ENCODE measurements at regions not wholly inside any gene's neighbourhood (a gene's known extent, or its start where the extent isn't known, plus 50 kb on each side); places are given as distances from the start of the nearest gene placed in this dataset.

DNA sequence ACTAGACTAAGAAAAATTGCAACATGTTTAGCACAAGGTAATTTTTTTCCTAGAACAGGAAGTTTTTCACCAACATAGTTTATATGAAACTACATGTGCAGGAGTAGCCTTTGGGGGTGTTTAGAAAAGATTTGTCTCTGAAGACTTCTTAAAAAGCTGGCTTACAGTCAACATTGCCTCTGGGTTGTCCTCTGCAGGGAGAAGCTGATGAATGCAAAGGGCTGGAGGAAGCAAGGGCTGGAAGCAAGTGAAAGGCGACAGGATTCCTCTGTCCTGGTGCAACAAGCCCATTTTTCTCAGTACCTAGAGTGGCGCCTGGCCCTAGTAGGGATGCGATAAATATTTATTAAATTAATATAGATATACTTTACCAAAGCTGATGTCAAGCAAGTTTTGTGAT, 180.3 kb upstream of the LCORL start:
- no TSS peak for BruUV-seq (replicated peaks)
- TF ChIP-seq GATA2 (IDR thresholded peaks at IDR 0.05; ENCODE audit: insufficient read depth, insufficient read length, low read depth, low read length) = no peak
- no peak for TF ChIP-seq JUN (IDR thresholded peaks at IDR 0.05; ENCODE audit: borderline replicate concordance, insufficient read depth, insufficient read length, low read depth)
- TF ChIP-seq EZH2 (IDR thresholded peaks at IDR 0.05; ENCODE audit: borderline replicate concordance, low read depth, low read length, severe bottlenecking) = no peak
- no peak for TF ChIP-seq MYC (IDR thresholded peaks at IDR 0.05; ENCODE audit: low read depth, low read length)
- intact Hi-C loops (cut with micrococcal nuclease) = no loop called here

DNA sequence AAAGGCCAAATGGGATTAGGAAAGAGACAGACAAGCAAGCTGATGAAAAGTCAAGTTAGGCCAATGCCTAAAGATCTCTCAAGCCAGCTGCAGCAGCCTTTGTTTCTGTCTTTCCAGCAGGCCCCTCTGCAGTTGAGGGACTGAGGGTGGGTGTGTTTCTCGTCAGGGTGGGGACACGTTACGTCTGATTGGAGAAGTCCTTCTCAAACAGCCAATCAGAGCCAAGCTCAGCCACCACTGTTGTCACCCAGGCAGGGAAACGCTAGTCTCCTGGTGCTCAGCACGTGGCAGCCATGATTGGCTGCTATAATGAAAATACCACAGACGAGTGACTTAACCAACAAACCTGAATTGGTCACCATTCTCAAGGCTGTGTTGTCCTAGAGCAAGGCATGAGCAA, 177.1 kb upstream of the LCORL start:
- Histone ChIP-seq H3K4me3 (replicated peaks in 1 of 3; ENCODE audit: insufficient read depth in 1 of 3, low read depth in 1 of 3, low read length in 3 of 3) (no peak overlapping the region), H3K27me3 (ENCODE audit: control insufficient read depth in 2 of 2, insufficient read depth in 2 of 2, low read length in 2 of 2) (no peaks in the 10 kb centered on the region), H3K9me1 (replicated peaks; ENCODE audit: control insufficient read depth, extremely low read depth, insufficient read depth, low read length) (no peaks in the 10 kb centered on the region), H3K9me3 (replicated peaks; ENCODE audit: control insufficient read depth, insufficient read depth, low read length) (no peaks in the 10 kb centered on the region), H4K20me1 (replicated peaks; ENCODE audit: control insufficient read depth, extremely low read depth, insufficient read depth, low read length) (no peaks in the 10 kb centered on the region), H3K36me3 (ENCODE audit: control insufficient read depth in 2 of 2, extremely low read depth in 1 of 2, insufficient read depth in 2 of 2, low read length in 2 of 2) (no peaks in the 10 kb centered on the region), H3K27ac (ENCODE audit: insufficient read depth, low read depth, low read length) (no peak overlapping the region), H2AFZ (ENCODE audit: low read depth, low read length) (no peak overlapping the region), H3K9ac (replicated peaks; ENCODE audit: extremely low read depth, insufficient read depth, low read length) (no peak overlapping the region), H3K79me2 (ENCODE audit: control insufficient read depth, insufficient read depth, low read length) (no peaks in the 10 kb centered on the region), H3K4me1 (ENCODE audit: control insufficient read depth, extremely low read depth, insufficient read depth, low read length) (no peaks in the 10 kb centered on the region), H3K4me2 (ENCODE audit: insufficient read depth, low read length) (no peak overlapping the region)
- FAIRE-seq (no peak), DNase-seq (ENCODE audit: low read depth, low spot score) (no peak)
- TF ChIP-seq, protein P1, sequence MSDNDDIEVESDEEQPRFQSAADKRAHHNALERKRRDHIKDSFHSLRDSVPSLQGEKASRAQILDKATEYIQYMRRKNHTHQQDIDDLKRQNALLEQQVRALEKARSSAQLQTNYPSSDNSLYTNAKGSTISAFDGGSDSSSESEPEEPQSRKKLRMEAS (IDR thresholded peaks at IDR 0.05; ENCODE audit: insufficient read depth, insufficient read length) = no peak
- TF ChIP-seq POLR2AphosphoS5 (IDR thresholded peaks at IDR 0.05; ENCODE audit: insufficient read depth, low read depth, low read length) = no peak
- ChIA-PET CTCF (no interaction called here), POLR2A (no interaction called here)
- intact Hi-C loops (cut with micrococcal nuclease) (no loop called here), dilution Hi-C loops (cut with MboI; ENCODE audit: extremely low pct_ligation_motif_present, low sequenced_read_pairs) (no loop called here)
- BruUV-seq (replicated peaks) = no TSS peak

More for the DNA sequence above, 180.3 kb upstream of the LCORL start:
- FAIRE-seq (no peak), DNase-seq (ENCODE audit: low read depth, low spot score) (no peak)
- no peaks in the 10 kb centered on the region for H3K36me3 ChIP-seq (ENCODE audit: control insufficient read depth in 2 of 2, extremely low read depth in 1 of 2, insufficient read depth in 2 of 2, low read length in 2 of 2)
- no peak overlapping the region for H2AFZ ChIP-seq (ENCODE audit: low read depth, low read length)
- ChIA-PET CTCF (no interaction called here), POLR2A (no interaction called here)
- no peak overlapping the region for H3K4me2 ChIP-seq (ENCODE audit: insufficient read depth, low read length)
- H4K20me1 ChIP-seq (replicated peaks; ENCODE audit: control insufficient read depth, extremely low read depth, insufficient read depth, low read length) = no peaks in the 10 kb centered on the region
- no peaks in the 10 kb centered on the region for H3K27me3 ChIP-seq (ENCODE audit: control insufficient read depth in 2 of 2, insufficient read depth in 2 of 2, low read length in 2 of 2)
- no peaks in the 10 kb centered on the region for H3K79me2 ChIP-seq (ENCODE audit: control insufficient read depth, insufficient read depth, low read length)
- H3K4me1 ChIP-seq (ENCODE audit: control insufficient read depth, extremely low read depth, insufficient read depth, low read length) = no peaks in the 10 kb centered on the region
- no peak overlapping the region for H3K9ac ChIP-seq (replicated peaks; ENCODE audit: extremely low read depth, insufficient read depth, low read length)
- dilution Hi-C loops (cut with MboI; ENCODE audit: extremely low pct_ligation_motif_present, low sequenced_read_pairs) = no loop called here
- H3K9me3 ChIP-seq (replicated peaks; ENCODE audit: control insufficient read depth, insufficient read depth, low read length) = no peaks in the 10 kb centered on the region
- H3K27ac ChIP-seq (ENCODE audit: insufficient read depth, low read depth, low read length) = no peak overlapping the region
- H3K9me1 ChIP-seq (replicated peaks; ENCODE audit: control insufficient read depth, extremely low read depth, insufficient read depth, low read length) = no peaks in the 10 kb centered on the region
- H3K4me3 ChIP-seq (replicated peaks in 1 of 3; ENCODE audit: insufficient read depth in 1 of 3, low read depth in 1 of 3, low read length in 3 of 3) = no peak overlapping the region

Measured in endothelial cell of umbilical vein (primary cell).